HG03175 (cell line): ENCODE measurements at regions not wholly inside any gene's neighbourhood (a gene's known extent, or its start where the extent isn't known, plus 50 kb on each side); places are given as distances from the start of the nearest gene placed in this dataset.
"Not testable (repeated sequence)": the region's sequence is repeated elsewhere in the genome, so short reads cannot be mapped to it uniquely, and the experiment has no call there.

Source experiments
- ATAC-seq: cut with Tn5 transposase; IDR thresholded peaks from one replicate; pipeline ENCODE4 v1.9.1; 2021; ENCODE audit warnings: mild to moderate bottlenecking, moderate library complexity; ENCODE audit not compliant: unreplicated experiment

DNA sequence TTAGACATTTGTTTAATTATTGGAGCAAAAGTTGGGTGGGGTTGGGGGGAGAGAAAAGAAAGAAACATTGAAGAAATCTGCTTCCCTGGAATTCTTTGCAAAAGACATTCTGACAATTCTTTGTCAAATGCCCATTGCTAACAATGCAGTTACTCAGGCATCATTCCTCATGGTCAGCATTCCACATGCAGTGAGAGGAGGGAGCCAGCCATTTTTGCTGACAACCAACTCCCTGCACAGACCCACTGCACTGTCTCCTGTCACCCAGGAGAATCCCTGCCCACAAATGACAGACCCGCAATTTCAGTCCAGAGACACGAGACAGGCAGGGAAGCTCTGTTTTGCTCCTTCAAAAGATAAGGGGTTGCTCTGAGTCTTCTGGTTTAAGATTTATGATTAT, 985.1 kb upstream of the SLIT2 start:
- ATAC-seq, result no peak

DNA sequence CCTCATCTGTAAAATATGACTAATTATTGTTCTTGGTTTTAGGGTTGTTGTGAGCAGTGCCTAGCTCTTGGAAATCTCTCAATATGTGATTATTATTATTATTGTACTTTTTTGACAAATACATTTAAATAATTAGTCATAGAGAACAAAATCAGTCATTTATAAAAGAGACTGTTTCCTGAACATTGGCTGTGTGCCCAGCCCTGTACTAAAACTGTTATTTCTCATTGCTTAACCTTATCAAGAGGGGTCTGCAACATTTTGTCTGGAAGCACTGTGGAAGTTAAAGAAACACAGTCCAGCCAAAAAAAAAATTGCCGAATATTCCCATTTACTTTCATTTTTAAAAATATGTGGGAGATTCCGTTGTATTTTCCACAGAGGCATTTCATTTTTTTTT, 989.2 kb upstream of the SLIT2 start:
- no peak for ATAC-seq

DNA sequence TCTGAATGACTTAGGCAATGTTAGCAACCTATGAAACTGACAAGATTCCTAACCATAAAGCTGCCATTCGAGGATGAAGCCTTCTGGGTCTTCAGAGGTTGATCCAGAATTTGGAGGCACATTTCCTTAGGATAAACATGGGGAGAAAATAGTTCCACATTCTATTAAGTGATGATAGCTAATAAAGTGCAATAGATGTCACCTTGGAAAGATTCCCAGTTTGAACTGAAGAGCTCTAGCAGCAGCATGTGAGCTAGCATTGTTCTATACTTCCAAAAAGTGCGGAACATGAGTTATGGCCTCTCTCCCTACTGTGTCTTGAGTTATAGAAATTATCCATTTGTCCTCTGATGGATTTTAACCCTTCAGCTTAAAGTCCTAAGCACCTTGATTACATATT, 991.4 kb upstream of the SLIT2 start:
- ATAC-seq, result no peak

GRCh38 chr4:19259920-19260319, 991.8 kb upstream of the SLIT2 start:
- ATAC-seq, result no peak

GRCh38 chr4:19256823-19257222, 994.9 kb upstream of the SLIT2 start:
- ATAC-seq, result no peak

- no peak for ATAC-seq
Observed at GRCh38 chr4:19254486-19254885, 997.2 kb upstream of the SLIT2 start.

DNA sequence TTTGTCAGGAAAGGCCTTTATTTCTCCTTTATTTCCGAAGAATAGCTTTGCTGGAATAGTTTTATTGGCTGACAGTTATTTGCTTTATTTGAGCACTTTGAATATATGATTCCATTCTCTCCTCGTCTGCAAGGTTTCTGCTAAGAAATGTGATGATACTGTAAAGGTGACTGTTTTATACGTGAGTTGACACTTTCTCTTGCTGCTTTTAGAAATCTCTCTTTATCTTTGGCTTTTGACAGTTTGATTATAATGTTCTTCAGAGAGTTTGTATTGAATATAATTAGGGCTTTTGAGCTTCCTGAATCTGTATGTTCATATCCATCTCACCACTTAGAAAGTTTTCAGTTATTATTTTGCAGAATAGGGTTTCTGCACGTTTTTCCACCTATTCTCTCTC, 1003.7 kb upstream of the SLIT2 start:
- ATAC-seq, result no peak

- ATAC-seq, result no peak
Observed at GRCh38 chr4:19241895-19242294, 1009.8 kb upstream of the SLIT2 start.

- ATAC-seq, result no peak
Observed at GRCh38 chr4:19239565-19239964, 1012.1 kb upstream of the SLIT2 start.

- ATAC-seq, result no peak
Observed at GRCh38 chr4:19236473-19236872, 1015.2 kb upstream of the SLIT2 start.

DNA sequence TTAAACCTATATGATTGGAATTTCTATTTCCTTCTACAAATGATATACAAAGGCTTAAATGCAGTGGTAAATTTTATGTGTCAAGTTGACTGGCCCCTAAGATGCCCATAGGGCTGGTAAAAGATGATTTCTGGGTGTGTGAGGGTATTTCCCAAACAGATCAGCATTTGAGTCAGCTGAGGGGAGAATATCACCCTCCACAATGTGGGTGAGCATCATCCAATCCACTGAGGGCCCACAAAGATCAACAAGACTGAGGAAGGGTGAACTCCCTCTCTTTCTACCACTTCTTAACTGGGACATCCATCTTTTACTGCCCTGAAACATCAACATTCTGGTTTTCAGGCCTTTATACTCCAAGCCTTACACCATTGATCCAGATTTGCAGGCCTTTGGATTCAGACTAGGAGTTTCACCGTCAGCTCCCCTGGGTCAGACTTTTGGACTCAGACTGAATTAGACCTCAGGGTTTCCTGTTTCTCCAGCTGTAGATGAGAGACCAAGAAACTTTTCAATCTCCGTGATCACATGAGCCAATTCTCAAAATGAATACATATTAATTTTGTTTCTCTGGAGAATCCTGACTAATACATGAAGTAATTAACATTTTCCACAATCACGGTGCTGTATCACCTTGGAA, 1020.7 kb upstream of the SLIT2 start:
- no peak for ATAC-seq

- no peak for ATAC-seq
Observed at GRCh38 chr4:19227701-19228100, 1024.0 kb upstream of the SLIT2 start.

- no peak for ATAC-seq
Observed at GRCh38 chr4:19224820-19225219, 1026.9 kb upstream of the SLIT2 start.

GRCh38 chr4:19216476-19216875, 1035.2 kb upstream of the SLIT2 start:
- no peak for ATAC-seq

- ATAC-seq, result no peak
Observed at GRCh38 chr4:19214591-19215186, 1037.0 kb upstream of the SLIT2 start.

DNA sequence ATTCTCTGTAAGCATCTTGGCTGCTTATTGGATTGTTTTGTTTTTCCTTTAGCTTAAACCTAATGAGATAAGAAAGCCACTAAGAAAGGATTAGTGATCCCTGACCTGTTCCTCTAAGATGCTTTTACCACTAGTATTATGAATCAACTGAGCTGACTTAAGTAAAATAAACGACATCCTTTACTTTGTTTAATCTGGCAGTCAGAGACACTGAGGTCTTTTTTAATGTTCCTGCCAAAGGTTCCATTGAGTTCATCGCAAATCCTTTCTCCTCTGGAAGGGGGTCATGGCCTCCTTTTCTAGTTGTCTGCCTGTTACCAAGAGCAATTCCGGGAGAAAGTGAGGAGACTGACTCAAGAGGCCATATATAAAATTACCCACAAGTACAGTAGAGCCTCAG, 1038.3 kb upstream of the SLIT2 start:
- ATAC-seq, result no peak

- ATAC-seq, result no peak
Observed at GRCh38 chr4:19205853-19206252, 1045.9 kb upstream of the SLIT2 start.

DNA sequence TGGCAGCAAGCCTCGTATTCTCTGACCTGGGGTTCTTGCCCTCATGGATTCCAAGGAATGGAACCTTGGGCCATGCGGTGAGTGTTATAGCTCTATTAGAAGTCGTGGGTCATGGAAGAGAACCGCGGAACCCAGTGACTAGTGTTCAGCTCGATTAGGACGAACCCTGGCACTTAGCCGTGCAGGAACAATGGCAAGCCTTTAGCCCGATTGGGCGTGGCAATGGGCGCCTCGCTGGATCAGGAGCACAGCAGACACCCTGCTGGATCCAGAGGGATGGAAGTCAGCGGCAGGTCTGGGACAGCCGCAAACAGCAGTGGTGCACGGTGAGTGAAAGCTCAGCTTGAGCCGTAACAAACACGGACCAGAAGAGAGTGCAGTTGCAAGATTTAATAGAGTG, 1053.9 kb upstream of the SLIT2 start:
- not testable (repeated sequence) for ATAC-seq

GRCh38 chr4:19195696-19196095, 1056.0 kb upstream of the SLIT2 start:
- ATAC-seq, result no peak

DNA sequence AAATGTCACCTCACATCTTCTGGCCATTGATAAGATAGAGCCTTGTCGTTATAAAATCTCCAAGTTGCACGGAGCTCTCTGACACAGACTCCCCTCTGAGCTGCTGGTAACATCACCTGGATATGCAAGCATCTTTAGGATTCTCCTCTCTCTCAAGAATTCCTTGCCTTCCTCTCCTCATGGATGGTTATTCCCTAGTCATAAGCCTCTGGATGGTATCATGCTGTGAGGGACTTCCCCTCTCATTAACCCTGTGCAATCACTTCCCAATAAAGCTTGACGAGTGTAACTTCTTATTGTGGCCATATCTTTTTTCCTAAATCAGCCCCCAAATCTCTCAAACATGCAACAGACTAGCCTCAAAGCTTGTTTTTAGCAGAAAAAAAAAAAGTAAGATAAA, 1057.0 kb upstream of the SLIT2 start:
- ATAC-seq, result no peak

GRCh38 chr4:19193274-19193981, 1058.3 kb upstream of the SLIT2 start:
- no peak for ATAC-seq

GRCh38 chr4:19191979-19192650, 1059.6 kb upstream of the SLIT2 start:
- ATAC-seq, result no peak
